Esophagus squamous epithelium (tissue), 4 donors: ENCODE measurements at regions not wholly inside any gene's neighbourhood (a gene's known extent, or its start where the extent isn't known, plus 50 kb on each side); places are given as distances from the start of the nearest gene placed in this dataset.

ENCODE experiments used
- CTCF ChIP-seq, 6 experiments: fragments of 450-650 bp in 4 of 6; fragments of 200-600 bp in 2 of 6; sonication (generic) in 2 of 6; IDR thresholded peaks; one replicate each; pipeline ENCODE4 v1.5.1; 2016 to 2019; ENCODE audit warnings: antibody characterized with exemption in 6 of 6, mild to moderate bottlenecking in 4 of 6, moderate library complexity in 4 of 6
- POLR2A ChIP-seq, 4 donors: fragments of 450-650 bp; IDR thresholded peaks; one replicate each; pipeline ENCODE4 v1.6.1; 2017; ENCODE audit warnings: antibody characterized with exemption in 4 of 4, mild to moderate bottlenecking in 4 of 4, moderate library complexity in 3 of 4

GRCh38 chr18:24674605-24675004 lies 214.2 kb downstream of the HRH4 start:
- no peak for TF ChIP-seq CTCF (IDR thresholded peaks at IDR 0.05)
- TF ChIP-seq POLR2A (IDR thresholded peaks at IDR 0.05): no peak
